A673 (cell line): ENCODE measurements at regions not wholly inside any gene's neighbourhood (a gene's known extent, or its start where the extent isn't known, plus 50 kb on each side); places are given as distances from the start of the nearest gene placed in this dataset.

Source experiments
- BruUV-seq: library from RNA; stranded (reverse); fragments of 400-500 nt; replicated peaks from 2 replicates; lab custom pipeline; 2021; lab: Mats Ljungman, UMichigan
- CTCF ChIA-PET: fragments of 300-600 bp; sonication (Branson Sonifier 250); formaldehyde crosslinking; loops from one replicate; lab custom pipeline; 2022; ENCODE audit warnings: antibody characterized with exemption; lab: Charles Lee
- POLR2A ChIA-PET: fragments of 300-600 bp; sonication (Branson Sonifier 250); formaldehyde crosslinking; loops from one replicate; lab custom pipeline; 2022; ENCODE audit warnings: antibody characterized with exemption; ENCODE audit not compliant: low non-redundant PET; lab: Charles Lee
- DNase-seq: peaks from one replicate; pipeline ENCODE4 v3.0.0-alpha.2; 2015; ENCODE audit warnings: low spot score
- H3K27ac ChIP-seq: fragments of 200-600 bp; sonication (generic); 2 replicates; pipeline ENCODE4 v1.5.1; 2016; ENCODE audit warnings: mixed run types, low read depth, mild to moderate bottlenecking, mixed read lengths, antibody characterized with exemption, low read length; ENCODE audit not compliant: poor library complexity, severe bottlenecking
- H3K27me3 ChIP-seq: fragments of 200-600 bp; sonication (generic); replicated peaks from 2 replicates; pipeline ENCODE4 v1.6.1; 2017; ENCODE audit warnings: mixed run types, low read depth, mild to moderate bottlenecking, mixed read lengths, antibody characterized with exemption, low read length; ENCODE audit not compliant: insufficient read depth, poor library complexity
- H3K36me3 ChIP-seq: fragments of 200-600 bp; sonication (generic); 2 replicates; pipeline ENCODE4 v1.6.1; 2016; ENCODE audit warnings: mixed run types, mild to moderate bottlenecking, mixed read lengths, antibody characterized with exemption, low read length; ENCODE audit not compliant: insufficient read depth, poor library complexity, severe bottlenecking
- H3K4me1 ChIP-seq: fragments of 200-600 bp; sonication (generic); 2 replicates; pipeline ENCODE4 v1.6.1; 2017; ENCODE audit warnings: mixed run types, mild to moderate bottlenecking, mixed read lengths, antibody characterized with exemption, low read length; ENCODE audit not compliant: insufficient read depth, poor library complexity, severe bottlenecking
- H3K4me3 ChIP-seq: fragments of 200-600 bp; sonication (generic); 2 replicates; pipeline ENCODE4 v1.5.1; 2016; ENCODE audit warnings: low read depth, mixed run types, mild to moderate bottlenecking, mixed read lengths, low read length; ENCODE audit not compliant: poor library complexity, severe bottlenecking
- H3K9me3 ChIP-seq: fragments of 200-600 bp; sonication (generic); 2 replicates; pipeline ENCODE4 v1.6.1; 2016; ENCODE audit warnings: mixed run types, low read depth, mild to moderate bottlenecking, mixed read lengths, antibody characterized with exemption, low read length; ENCODE audit not compliant: poor library complexity, severe bottlenecking
- CTCF ChIP-seq: fragments of 300-800, 200-600 bp; sonication (generic); conservative IDR thresholded peaks from 2 replicates; pipeline ENCODE4 v1.5.1; 2017; ENCODE audit warnings: low read depth, mild to moderate bottlenecking, antibody characterized with exemption, low read length, moderate library complexity, mixed read lengths
- EZH2 ChIP-seq: fragments of 200-600 bp; sonication (generic); IDR thresholded peaks from 2 replicates; pipeline ENCODE4 v1.6.1; 2017; ENCODE audit warnings: borderline replicate concordance, low read depth, mild to moderate bottlenecking, mixed read lengths, antibody characterized with exemption, low read length; ENCODE audit not compliant: poor library complexity, severe bottlenecking
- intact Hi-C: fragments of 100-400 bp; cut with micrococcal nuclease; formaldehyde crosslinking; loops from one replicate; pipeline ENCODE4 v1.10.0; 2022; ENCODE audit not compliant: unreplicated experiment

GRCh38 chr1:110786802-110787327 lies 86.1 kb upstream of the CD53 start:
- ChIA-PET CTCF (no interaction called here), POLR2A (no interaction called here)
- intact Hi-C loops, result no loop called here
- no peak for TF ChIP-seq EZH2
- TF ChIP-seq CTCF, result no peak
- Histone ChIP-seq H3K36me3 (no peaks in the 10 kb centered on the region), H3K27ac (no peak overlapping the region), H3K27me3 (peaks cover 59% of the 10 kb centered on the region), H3K9me3 (peaks cover 5% of the 10 kb centered on the region), H3K4me3 (no peak overlapping the region), H3K4me1 (no peaks in the 10 kb centered on the region)
- no peak for DNase-seq
- no TSS peak for BruUV-seq

- H3K4me3 ChIP-seq, result no peak overlapping the region
- TF ChIP-seq EZH2, result no peak
- TF ChIP-seq CTCF, result no peak
- H3K27me3 ChIP-seq, result peaks cover 46% of the 10 kb centered on the region
- H3K27ac ChIP-seq, result no peak overlapping the region
- no TSS peak for BruUV-seq
- ChIA-PET CTCF (interaction anchor here (1.3 kb wide), 1 partner anchor 166 kb away, joined by 3 read pairs; no protein-coding TSS in a partner anchor), POLR2A (no interaction called here)
- no peaks in the 10 kb centered on the region for H3K4me1 ChIP-seq
- no peaks in the 10 kb centered on the region for H3K36me3 ChIP-seq
- DNase-seq, result no peak
- intact Hi-C loops, result no loop called here
- H3K9me3 ChIP-seq, result peaks cover 5% of the 10 kb centered on the region
Measured at GRCh38 chr1:110785612-110786011, 87.3 kb upstream of the CD53 start.

GRCh38 chr1:110785055-110785454 lies 87.9 kb upstream of the CD53 start:
- TF ChIP-seq EZH2 (no peak), CTCF (no peak)
- H3K27ac ChIP-seq, result no peak overlapping the region
- ChIA-PET CTCF (interaction anchor here (1.3 kb wide), 1 partner anchor 166 kb away, joined by 3 read pairs; no protein-coding TSS in a partner anchor), POLR2A (no interaction called here)
- peaks cover 5% of the 10 kb centered on the region for H3K9me3 ChIP-seq
- no peak for DNase-seq
- no TSS peak for BruUV-seq
- peaks cover 41% of the 10 kb centered on the region for H3K27me3 ChIP-seq
- H3K4me3 ChIP-seq, result no peak overlapping the region
- H3K4me1 ChIP-seq, result no peaks in the 10 kb centered on the region
- no peaks in the 10 kb centered on the region for H3K36me3 ChIP-seq
- intact Hi-C loops, result no loop called here
